ENCODE measurements at regions not wholly inside any gene's neighbourhood (a gene's known extent, or its start where the extent isn't known, plus 50 kb on each side); places are given as distances from the start of the nearest gene placed in this dataset.
"Not testable (repeated sequence)": the region's sequence is repeated elsewhere in the genome, so short reads cannot be mapped to it uniquely, and the experiment has no call there.

- Histone ChIP-seq H3K9ac (ENCODE audit: low read length) (no peak overlapping the region), H3K36me3 (ENCODE audit: control insufficient read depth, insufficient read depth, low read length) (no peaks in the 10 kb centered on the region), H3K4me3 (ENCODE audit: low read depth, low read length) (no peak overlapping the region), H3K27ac (ENCODE audit: low read depth, low read length) (no peak overlapping the region), H3K27me3 (ENCODE audit: control insufficient read depth, insufficient read depth, low read length) (no peaks in the 10 kb centered on the region), H3K4me1 (ENCODE audit: control insufficient read depth, insufficient read depth, low read length) (no peaks in the 10 kb centered on the region), H3K9me3 (ENCODE audit: control insufficient read depth, insufficient read depth, low read depth, low read length) (peaks cover 13% of the 10 kb centered on the region; the same call in 1 of the 2 replicates)
Observed at GRCh38 chr10:36526033-36526432, 599.4 kb upstream of the ANKRD30A start.

DNA sequence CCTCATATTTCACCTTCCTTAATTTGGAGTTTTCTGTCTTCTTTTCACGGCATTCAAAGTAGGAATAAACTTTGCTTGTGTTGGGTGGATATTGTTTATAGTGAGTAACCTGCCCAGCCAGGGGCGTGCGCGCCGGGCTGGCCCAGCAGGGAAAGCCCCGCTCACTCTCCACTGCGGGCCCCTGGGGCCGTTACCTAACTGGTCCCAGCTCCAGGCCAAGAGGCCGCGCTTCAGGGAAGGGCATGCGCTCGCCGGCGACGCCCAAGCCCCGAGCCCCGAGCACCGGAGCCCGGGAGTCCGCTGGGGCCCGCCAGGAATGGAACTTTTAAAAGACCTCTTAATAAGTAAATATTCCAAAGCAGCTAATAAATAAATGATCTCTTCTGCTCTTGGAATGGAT, 601.3 kb upstream of the ANKRD30A start:
- H3K4me3 ChIP-seq (ENCODE audit: low read depth, low read length); H3K27me3 ChIP-seq (ENCODE audit: control insufficient read depth, insufficient read depth, low read length); H3K27ac ChIP-seq (ENCODE audit: low read depth, low read length); H3K36me3 ChIP-seq (ENCODE audit: control insufficient read depth, insufficient read depth, low read length); H3K4me1 ChIP-seq (ENCODE audit: control insufficient read depth, insufficient read depth, low read length); H3K9me3 ChIP-seq (ENCODE audit: control insufficient read depth, insufficient read depth, low read depth, low read length); H3K9ac ChIP-seq (ENCODE audit: low read length): not testable (repeated sequence)

GRCh38 chr10:36519909-36520308, 605.5 kb upstream of the ANKRD30A start:
- Histone ChIP-seq H3K4me3 (ENCODE audit: low read depth, low read length) (no peak overlapping the region), H3K9me3 (ENCODE audit: control insufficient read depth, insufficient read depth, low read depth, low read length) (peaks cover 5% of the 10 kb centered on the region; the same call in 1 of the 2 replicates), H3K36me3 (ENCODE audit: control insufficient read depth, insufficient read depth, low read length) (no peaks in the 10 kb centered on the region), H3K27me3 (ENCODE audit: control insufficient read depth, insufficient read depth, low read length) (no peaks in the 10 kb centered on the region), H3K9ac (ENCODE audit: low read length) (no peak overlapping the region), H3K4me1 (ENCODE audit: control insufficient read depth, insufficient read depth, low read length) (no peaks in the 10 kb centered on the region), H3K27ac (ENCODE audit: low read depth, low read length) (no peak overlapping the region)

DNA sequence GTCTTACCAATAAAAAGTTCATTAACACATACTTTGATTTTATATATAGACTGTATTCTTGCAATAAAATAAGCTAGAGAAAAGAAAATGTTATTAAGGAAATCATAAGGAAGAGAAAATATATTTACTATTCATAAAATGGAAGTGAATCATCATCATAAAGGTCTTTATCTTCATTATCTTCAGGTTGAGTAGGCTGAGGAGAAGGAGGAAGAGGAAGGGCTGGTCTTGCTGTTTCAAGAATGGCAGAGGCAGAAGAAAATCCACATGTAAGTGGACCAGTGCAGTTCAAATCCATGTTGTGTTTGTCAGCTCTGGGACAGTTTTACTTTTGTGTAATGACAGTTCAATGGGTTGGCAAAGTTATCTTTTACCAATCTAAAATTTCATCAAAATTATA, 609.1 kb upstream of the ANKRD30A start:
- Histone ChIP-seq H3K9ac (ENCODE audit: low read length) (no peak overlapping the region), H3K27me3 (ENCODE audit: control insufficient read depth, insufficient read depth, low read length) (no peaks in the 10 kb centered on the region), H3K27ac (ENCODE audit: low read depth, low read length) (no peak overlapping the region), H3K36me3 (ENCODE audit: control insufficient read depth, insufficient read depth, low read length) (no peaks in the 10 kb centered on the region), H3K9me3 (ENCODE audit: control insufficient read depth, insufficient read depth, low read depth, low read length) (peaks cover 5% of the 10 kb centered on the region; the same call in 1 of the 2 replicates), H3K4me3 (ENCODE audit: low read depth, low read length) (no peak overlapping the region), H3K4me1 (ENCODE audit: control insufficient read depth, insufficient read depth, low read length) (no peaks in the 10 kb centered on the region)

DNA sequence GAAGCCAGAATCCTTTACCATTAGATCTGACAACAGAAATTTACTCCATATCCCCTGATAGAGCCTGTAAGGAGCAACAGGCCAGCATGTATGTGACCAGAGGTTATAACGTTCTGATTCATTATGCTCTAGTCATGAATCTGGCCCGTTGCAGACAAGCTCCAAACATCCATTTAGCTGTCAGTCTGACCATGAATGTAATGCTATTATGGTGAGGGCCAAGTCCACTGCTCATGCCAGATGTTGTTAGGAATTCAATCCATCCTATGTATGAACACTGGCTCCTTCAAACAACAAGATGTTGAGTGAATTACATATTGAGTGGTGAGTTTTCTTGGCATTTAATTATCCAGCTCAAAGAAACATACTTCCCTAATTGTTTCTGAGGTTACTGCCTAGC, 610.1 kb upstream of the ANKRD30A start:
- H3K9ac ChIP-seq (ENCODE audit: low read length): no peak overlapping the region
- no peak overlapping the region for H3K27ac ChIP-seq (ENCODE audit: low read depth, low read length)
- no peaks in the 10 kb centered on the region for H3K4me1 ChIP-seq (ENCODE audit: control insufficient read depth, insufficient read depth, low read length)
- H3K27me3 ChIP-seq (ENCODE audit: control insufficient read depth, insufficient read depth, low read length): no peaks in the 10 kb centered on the region
- H3K36me3 ChIP-seq (ENCODE audit: control insufficient read depth, insufficient read depth, low read length): no peaks in the 10 kb centered on the region
- peaks cover 5% of the 10 kb centered on the region; the same call in 1 of the 2 replicates for H3K9me3 ChIP-seq (ENCODE audit: control insufficient read depth, insufficient read depth, low read depth, low read length)
- no peak overlapping the region for H3K4me3 ChIP-seq (ENCODE audit: low read depth, low read length)

DNA sequence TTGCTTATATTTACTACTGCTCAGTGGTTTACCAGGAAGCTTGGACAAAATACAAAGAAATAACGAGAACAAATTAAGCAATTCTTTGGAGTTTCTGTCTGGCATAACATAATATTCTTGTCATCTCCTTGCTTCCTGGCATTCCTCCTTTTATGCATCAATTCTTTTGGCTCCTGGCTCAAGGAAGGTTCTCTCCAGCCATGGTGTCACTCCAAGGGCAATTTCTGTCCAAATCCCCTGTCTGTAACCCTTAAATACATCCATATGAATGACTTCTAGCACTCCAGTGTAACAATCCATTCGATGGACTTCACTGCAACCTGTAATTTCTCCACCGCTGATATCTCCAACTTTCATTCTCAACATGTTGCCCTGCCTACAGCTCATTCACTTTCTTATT, 617.7 kb upstream of the ANKRD30A start:
- Histone ChIP-seq H3K27ac (ENCODE audit: low read depth, low read length) (no peak overlapping the region), H3K4me3 (ENCODE audit: low read depth, low read length) (no peak overlapping the region), H3K9ac (ENCODE audit: low read length) (no peak overlapping the region)

DNA sequence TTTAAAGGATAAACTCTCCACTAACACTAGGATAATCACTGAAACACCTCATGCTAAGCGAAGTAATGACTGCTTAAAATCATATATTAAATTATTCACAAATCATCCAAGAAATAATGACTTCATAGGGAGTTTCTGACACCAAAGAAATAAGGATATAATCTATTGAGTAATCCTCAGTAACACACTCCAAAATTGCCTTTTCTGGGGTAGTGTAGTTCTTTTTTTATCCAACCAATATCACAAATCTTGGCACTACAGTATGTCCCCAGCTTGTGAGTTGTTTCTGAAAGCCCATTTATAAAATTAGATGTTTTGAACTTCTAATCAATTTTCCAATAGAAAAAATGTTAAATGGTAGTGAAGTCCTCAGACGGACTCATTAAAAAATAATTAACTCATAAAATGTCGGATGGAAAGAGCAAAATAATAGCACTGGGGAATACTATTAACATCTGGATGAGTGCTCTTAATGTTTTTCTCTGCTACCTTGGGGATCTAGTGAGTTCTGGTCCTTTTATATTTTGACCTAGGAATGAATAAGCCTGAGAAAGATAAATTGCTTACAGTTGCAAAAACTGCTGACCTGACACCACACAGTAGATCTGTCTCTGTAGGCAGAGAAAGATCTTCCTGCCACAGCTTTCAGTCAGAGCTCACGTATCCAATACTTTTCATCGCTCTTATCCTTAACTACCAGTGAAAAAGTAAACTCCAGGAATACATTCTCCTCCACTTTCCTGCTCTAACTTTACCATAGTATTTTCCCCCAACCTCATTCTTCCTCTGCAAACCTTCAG, 618.5 kb upstream of the ANKRD30A start:
- no peaks in the 10 kb centered on the region for H3K27me3 ChIP-seq (ENCODE audit: control insufficient read depth, insufficient read depth, low read length)
- no peaks in the 10 kb centered on the region for H3K36me3 ChIP-seq (ENCODE audit: control insufficient read depth, insufficient read depth, low read length)
- no peak overlapping the region for H3K4me3 ChIP-seq (ENCODE audit: low read depth, low read length)
- H3K4me1 ChIP-seq (ENCODE audit: control insufficient read depth, insufficient read depth, low read length): no peaks in the 10 kb centered on the region
- no peaks in the 10 kb centered on the region for H3K9me3 ChIP-seq (ENCODE audit: control insufficient read depth, insufficient read depth, low read depth, low read length)
- no peak overlapping the region for H3K9ac ChIP-seq (ENCODE audit: low read length)
- H3K27ac ChIP-seq (ENCODE audit: low read depth, low read length): no peak overlapping the region

More for the DNA sequence above, 617.7 kb upstream of the ANKRD30A start:
- Histone ChIP-seq H3K36me3 (ENCODE audit: control insufficient read depth, insufficient read depth, low read length) (no peaks in the 10 kb centered on the region), H3K27me3 (ENCODE audit: control insufficient read depth, insufficient read depth, low read length) (no peaks in the 10 kb centered on the region), H3K9me3 (ENCODE audit: control insufficient read depth, insufficient read depth, low read depth, low read length) (no peaks in the 10 kb centered on the region), H3K4me1 (ENCODE audit: control insufficient read depth, insufficient read depth, low read length) (no peaks in the 10 kb centered on the region)

DNA sequence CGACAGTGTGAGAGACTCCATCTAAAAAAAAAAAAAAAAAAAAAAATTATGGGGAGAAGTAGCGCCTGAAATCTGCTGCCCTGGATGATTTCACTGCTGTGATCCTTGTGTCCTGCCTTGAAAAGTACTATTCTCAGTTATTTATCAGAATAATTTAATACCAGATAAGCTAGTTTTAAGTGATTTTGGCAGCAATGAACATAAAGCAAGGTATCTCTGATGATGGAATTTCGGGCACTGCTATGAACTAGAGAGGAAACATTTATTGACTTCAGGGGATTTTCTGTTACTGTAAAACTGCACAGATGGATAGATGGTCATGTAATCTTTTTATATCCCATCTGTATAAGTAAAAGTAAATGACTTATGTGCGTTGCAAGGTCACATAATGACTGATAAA, 619.1 kb upstream of the ANKRD30A start:
- H3K36me3 ChIP-seq (ENCODE audit: control insufficient read depth, insufficient read depth, low read length): no peaks in the 10 kb centered on the region
- H3K4me1 ChIP-seq (ENCODE audit: control insufficient read depth, insufficient read depth, low read length): no peaks in the 10 kb centered on the region
- H3K9ac ChIP-seq (ENCODE audit: low read length): no peak overlapping the region
- no peaks in the 10 kb centered on the region for H3K9me3 ChIP-seq (ENCODE audit: control insufficient read depth, insufficient read depth, low read depth, low read length)
- no peak overlapping the region for H3K4me3 ChIP-seq (ENCODE audit: low read depth, low read length)
- no peaks in the 10 kb centered on the region for H3K27me3 ChIP-seq (ENCODE audit: control insufficient read depth, insufficient read depth, low read length)
- no peak overlapping the region for H3K27ac ChIP-seq (ENCODE audit: low read depth, low read length)

DNA sequence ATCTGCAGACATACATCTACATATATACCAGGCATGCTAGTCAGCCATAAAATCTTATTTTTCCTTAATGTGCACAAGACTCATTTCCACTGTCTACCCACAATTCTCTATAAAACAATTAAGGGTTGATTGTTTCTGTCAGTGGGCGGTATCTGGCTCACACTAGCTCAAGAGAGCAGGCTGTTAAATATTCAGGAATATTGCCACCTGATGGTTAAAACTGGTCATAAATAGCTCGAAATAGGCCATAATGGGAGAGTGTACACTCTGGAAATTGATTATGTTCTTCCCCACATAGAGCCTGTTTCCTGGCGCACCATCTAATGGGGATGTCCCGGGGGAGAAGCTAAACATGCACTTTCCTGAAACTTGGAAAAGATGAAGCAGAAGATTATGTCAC, 620.6 kb upstream of the ANKRD30A start:
- no peaks in the 10 kb centered on the region for H3K4me1 ChIP-seq (ENCODE audit: control insufficient read depth, insufficient read depth, low read length)
- no peaks in the 10 kb centered on the region for H3K27me3 ChIP-seq (ENCODE audit: control insufficient read depth, insufficient read depth, low read length)
- H3K9ac ChIP-seq (ENCODE audit: low read length): no peak overlapping the region
- no peaks in the 10 kb centered on the region for H3K9me3 ChIP-seq (ENCODE audit: control insufficient read depth, insufficient read depth, low read depth, low read length)
- H3K4me3 ChIP-seq (ENCODE audit: low read depth, low read length): no peak overlapping the region
- H3K36me3 ChIP-seq (ENCODE audit: control insufficient read depth, insufficient read depth, low read length): no peaks in the 10 kb centered on the region
- H3K27ac ChIP-seq (ENCODE audit: low read depth, low read length): no peak overlapping the region

GRCh38 chr10:36500266-36500665, 625.1 kb upstream of the ANKRD30A start:
- Histone ChIP-seq H3K4me1 (ENCODE audit: control insufficient read depth, insufficient read depth, low read length) (no peaks in the 10 kb centered on the region), H3K4me3 (ENCODE audit: low read depth, low read length) (no peak overlapping the region), H3K27me3 (ENCODE audit: control insufficient read depth, insufficient read depth, low read length) (no peaks in the 10 kb centered on the region), H3K27ac (ENCODE audit: low read depth, low read length) (no peak overlapping the region), H3K9me3 (ENCODE audit: control insufficient read depth, insufficient read depth, low read depth, low read length) (no peaks in the 10 kb centered on the region), H3K9ac (ENCODE audit: low read length) (no peak overlapping the region), H3K36me3 (ENCODE audit: control insufficient read depth, insufficient read depth, low read length) (no peaks in the 10 kb centered on the region)

DNA sequence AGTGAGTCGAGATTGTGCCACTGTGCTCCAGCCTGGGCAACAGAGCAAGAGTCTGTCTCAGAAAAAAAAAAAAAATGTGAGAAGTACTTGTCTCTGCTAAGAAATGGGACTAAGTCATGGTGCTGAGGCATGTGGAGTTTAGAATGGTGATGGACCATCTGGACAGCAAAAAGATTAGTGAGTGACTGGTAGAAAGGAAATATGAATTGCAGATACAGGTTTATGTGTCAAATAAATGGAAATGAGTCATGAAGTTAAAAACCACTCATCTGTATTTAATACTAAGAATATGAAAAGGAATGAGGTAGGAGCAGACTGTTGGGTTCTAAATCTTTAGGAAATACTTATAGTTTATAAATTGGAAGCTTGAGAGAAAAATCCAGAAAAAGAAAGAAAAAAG, 625.7 kb upstream of the ANKRD30A start:
- H3K4me3 ChIP-seq (ENCODE audit: low read depth, low read length): no peak overlapping the region
- no peaks in the 10 kb centered on the region for H3K36me3 ChIP-seq (ENCODE audit: control insufficient read depth, insufficient read depth, low read length)
- no peaks in the 10 kb centered on the region for H3K4me1 ChIP-seq (ENCODE audit: control insufficient read depth, insufficient read depth, low read length)
- no peaks in the 10 kb centered on the region for H3K9me3 ChIP-seq (ENCODE audit: control insufficient read depth, insufficient read depth, low read depth, low read length)
- no peaks in the 10 kb centered on the region for H3K27me3 ChIP-seq (ENCODE audit: control insufficient read depth, insufficient read depth, low read length)
- no peak overlapping the region for H3K27ac ChIP-seq (ENCODE audit: low read depth, low read length)
- no peak overlapping the region for H3K9ac ChIP-seq (ENCODE audit: low read length)

Measured in HUES6 (cell line).